Cardiac fibroblast (primary cell): ENCODE measurements at regions not wholly inside any gene's neighbourhood (a gene's known extent, or its start where the extent isn't known, plus 50 kb on each side); places are given as distances from the start of the nearest gene placed in this dataset.

ENCODE experiments used
- DNase-seq, 2 donors: peaks; one replicate each; pipeline versions ENCODE4 v3.0.0 to v3.0.0-alpha.2; 2010; ENCODE audit warnings: low read depth in 2 of 2
- H3K4me3 ChIP-seq, 2 donors: replicated peaks in 1 of 2; 1 replicate in 1 of 2; 2 replicates in 1 of 2; pipeline ENCODE4 v1.5.1; 2011; ENCODE audit warnings: low read depth in 2 of 2, low read length in 2 of 2, mild to moderate bottlenecking in 2 of 2, moderate library complexity in 1 of 2
- CTCF ChIP-seq: IDR thresholded peaks from one replicate; pipeline ENCODE4 v1.5.1; 2011; ENCODE audit warnings: low read depth, mild to moderate bottlenecking, low read length, inconsistent platforms

- no peak for DNase-seq
Measured at GRCh38 chr4:4960574-4960973, 58.7 kb downstream of the CYTL1 start.

GRCh38 chr4:4961936-4962335, 57.3 kb downstream of the CYTL1 start:
- no peak for DNase-seq
- TF ChIP-seq CTCF, result no peak
- H3K4me3 ChIP-seq, result no peak overlapping the region

More at GRCh38 chr4:4960574-4960973, 58.7 kb downstream of the CYTL1 start:
- no peak overlapping the region for H3K4me3 ChIP-seq
- no peak for TF ChIP-seq CTCF

- H3K4me3 ChIP-seq, result no peak overlapping the region
- no peak for DNase-seq
- TF ChIP-seq CTCF, result no peak
Measured at GRCh38 chr4:4962928-4963327, 56.3 kb downstream of the CYTL1 start.
